ENCODE measurements at regions not wholly inside any gene's neighbourhood (a gene's known extent, or its start where the extent isn't known, plus 50 kb on each side); places are given as distances from the start of the nearest gene placed in this dataset.
A peak's percentile ranks its signal among the peaks of the same experiment; 100 is the strongest.
"Not testable (repeated sequence)": the region's sequence is repeated elsewhere in the genome, so short reads cannot be mapped to it uniquely, and the experiment has no call there.

GRCh38 chr14:31911160-31911559 lies 165.9 kb upstream of the ARHGAP5 start:
- DNase-seq (ENCODE audit: low read depth, low spot score), result no peak
- H3K27ac ChIP-seq, result no peak overlapping the region

DNA sequence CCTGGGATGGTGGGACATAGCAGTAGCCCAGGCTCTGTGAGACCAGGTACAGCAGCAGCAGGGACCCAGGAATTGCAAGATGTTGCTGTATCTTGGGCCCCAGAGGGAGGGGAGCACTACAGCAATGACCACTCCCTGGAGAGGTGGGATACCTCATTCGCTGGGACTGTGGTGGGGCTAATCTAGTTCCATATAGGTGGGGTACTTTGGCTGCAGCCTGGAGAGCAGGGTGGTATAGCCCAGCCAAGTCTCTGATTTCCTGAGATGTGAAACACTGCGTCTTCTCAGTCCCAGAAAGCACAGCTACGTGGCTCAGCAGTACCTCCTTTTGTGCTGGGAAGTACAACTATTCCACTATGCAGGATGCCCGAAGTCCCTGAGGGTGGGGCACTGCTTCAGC lies 163.7 kb upstream of the ARHGAP5 start:
- H3K27ac ChIP-seq, result no peak overlapping the region
- DNase-seq (ENCODE audit: low read depth, low spot score), result no peak

- not testable (repeated sequence) for DNase-seq (ENCODE audit: low read depth, low spot score); H3K27ac ChIP-seq
Observed at GRCh38 chr14:31918289-31918688, 158.8 kb upstream of the ARHGAP5 start.

- no peak for DNase-seq (ENCODE audit: low read depth, low spot score)
- H3K27ac ChIP-seq, result no peak overlapping the region
Observed at GRCh38 chr14:31920001-31920400, 157.1 kb upstream of the ARHGAP5 start.

DNA sequence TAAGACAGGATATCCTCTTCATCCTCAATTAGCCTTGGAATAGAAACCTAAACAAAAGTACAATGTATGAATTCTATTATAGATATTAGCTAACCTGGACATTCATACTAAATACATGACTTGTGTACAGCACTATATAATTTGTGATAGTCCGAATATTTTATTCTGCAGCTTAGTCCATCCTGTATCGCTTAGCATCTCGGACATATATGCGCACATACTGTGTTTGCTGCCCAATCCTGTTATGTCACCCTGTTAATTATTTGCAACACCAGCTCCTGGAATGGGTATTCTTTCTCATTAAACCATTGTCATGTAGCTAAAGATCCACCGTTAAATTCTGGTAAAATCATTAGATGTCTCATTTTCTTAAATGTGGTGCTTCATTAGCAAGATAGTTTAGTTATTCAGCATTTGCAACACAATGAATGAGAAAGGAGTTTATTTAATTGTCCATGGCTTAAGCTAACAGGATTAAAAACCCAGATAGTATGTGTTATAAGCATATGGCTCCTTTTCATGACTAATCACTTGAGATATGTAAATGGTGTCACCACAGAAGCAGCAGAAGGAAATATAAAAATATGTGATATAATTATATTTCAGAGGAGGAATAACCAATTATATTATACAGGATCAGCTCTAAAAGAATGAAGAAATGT lies 156.0 kb upstream of the ARHGAP5 start:
- no peak for DNase-seq (ENCODE audit: low read depth, low spot score)
- no peak overlapping the region for H3K27ac ChIP-seq

DNA sequence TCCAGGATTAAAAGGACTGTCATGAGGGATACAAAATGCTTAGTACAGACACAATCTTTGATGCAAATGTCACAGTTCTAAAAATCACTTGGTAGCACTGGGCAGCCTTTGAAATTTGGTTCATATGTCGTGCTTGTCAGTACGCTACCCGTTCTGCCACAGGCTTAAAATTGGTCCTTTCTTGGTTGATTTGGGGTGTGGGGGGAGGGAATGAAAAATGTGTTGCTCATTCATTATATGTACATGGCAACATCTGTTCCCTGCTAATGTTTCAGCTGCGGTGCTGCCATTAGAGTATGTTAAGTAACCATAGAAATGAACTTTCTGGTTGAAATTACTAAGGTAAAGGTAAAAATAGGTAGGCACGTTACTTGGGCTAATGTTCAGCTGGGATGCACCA lies 155.4 kb upstream of the ARHGAP5 start:
- no peak overlapping the region for H3K27ac ChIP-seq
- DNase-seq (ENCODE audit: low read depth, low spot score), result no peak

GRCh38 chr14:31926123-31926522 lies 151.0 kb upstream of the ARHGAP5 start:
- peak overlapping the region; percentile 75 for H3K27ac ChIP-seq
- DNase-seq (ENCODE audit: low read depth, low spot score), result no peak

DNA sequence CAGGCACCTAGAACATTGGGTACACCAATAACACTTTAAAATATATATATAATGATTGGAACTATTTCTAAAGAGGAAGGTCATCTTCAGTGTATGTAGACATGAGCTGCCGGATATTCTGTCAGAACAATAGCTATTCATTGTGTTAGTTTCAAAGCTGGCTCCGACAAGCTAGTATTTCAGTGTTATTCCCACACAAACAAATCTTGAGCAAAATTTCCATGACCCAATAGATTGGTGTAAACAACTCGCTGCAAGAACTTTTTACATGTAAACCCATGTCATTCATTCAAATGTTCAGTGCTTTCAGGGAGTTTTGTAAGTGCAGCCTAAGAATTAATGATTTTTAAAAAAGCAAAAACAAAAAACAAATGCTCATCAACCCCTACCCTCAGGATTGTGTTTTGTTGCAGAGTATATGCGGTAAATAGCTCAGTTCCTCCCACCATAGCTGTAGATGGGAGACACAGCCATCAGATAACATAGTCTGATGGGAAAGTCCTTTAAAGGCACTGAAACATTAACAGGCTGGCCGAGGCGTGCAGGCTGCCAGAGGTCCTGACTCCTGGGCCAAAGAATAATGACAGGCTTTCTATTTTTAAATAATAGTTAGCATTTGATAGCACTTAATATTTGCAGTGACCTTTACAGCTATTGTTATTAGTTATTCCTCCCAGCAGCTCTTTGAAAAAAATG lies 150.3 kb upstream of the ARHGAP5 start:
- DNase-seq (ENCODE audit: low read depth, low spot score), result no peak
- peak overlapping the region; percentile 75 for H3K27ac ChIP-seq

DNA sequence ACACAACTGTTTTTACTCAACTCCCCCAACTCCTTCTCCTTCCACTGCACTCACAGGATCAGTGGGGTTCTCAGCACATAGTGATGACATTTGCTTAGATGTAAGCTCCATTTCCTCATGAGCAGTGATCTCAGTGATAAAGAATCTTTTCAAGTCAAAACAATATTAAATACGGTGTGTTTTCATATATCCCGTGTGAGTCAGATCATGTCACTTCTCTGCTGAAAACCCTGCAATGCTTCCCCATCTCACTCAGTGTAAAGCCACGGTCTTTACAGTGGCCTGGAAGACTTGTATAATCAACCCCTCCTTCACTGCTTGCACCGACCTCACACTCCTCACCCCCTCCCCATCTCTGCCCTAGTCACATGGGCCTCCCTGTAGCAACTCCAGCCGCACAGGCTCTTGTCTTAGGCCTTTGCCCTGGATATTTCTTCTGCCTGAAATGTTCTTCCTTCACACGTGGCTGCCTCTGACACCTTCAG lies 149.7 kb upstream of the ARHGAP5 start:
- peak overlapping the region; percentile 75 for H3K27ac ChIP-seq

DNA sequence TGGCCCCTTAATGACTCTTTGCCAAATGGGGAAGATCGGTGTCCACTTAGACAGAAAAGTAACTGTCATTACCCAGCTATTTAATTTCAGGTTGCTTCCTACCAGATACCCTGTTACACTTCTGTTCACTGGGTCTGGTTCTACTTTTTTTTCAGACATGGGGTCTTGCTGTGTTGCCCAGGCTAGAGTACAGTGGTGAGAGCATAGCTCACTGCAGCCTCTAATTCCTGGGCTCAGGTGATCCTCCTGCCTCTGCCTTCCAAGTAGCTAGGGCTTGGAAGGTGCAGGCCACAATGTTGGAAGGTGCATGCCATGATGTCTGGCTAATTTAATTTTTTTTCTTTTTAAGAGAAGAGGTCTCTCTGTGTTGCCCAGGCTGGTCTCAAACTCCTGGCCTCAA lies 147.0 kb upstream of the ARHGAP5 start:
- no peak for DNase-seq (ENCODE audit: low read depth, low spot score)
- H3K27ac ChIP-seq, result peak overlapping the region; percentile 49

More for the DNA sequence above, 149.7 kb upstream of the ARHGAP5 start:
- peak; percentile 75 for DNase-seq (ENCODE audit: low read depth, low spot score)

- DNase-seq (ENCODE audit: low read depth, low spot score), result peak; percentile 60
- H3K27ac ChIP-seq, result peak overlapping the region; percentile 49
Observed at GRCh38 chr14:31930493-31931240, 146.4 kb upstream of the ARHGAP5 start.

DNA sequence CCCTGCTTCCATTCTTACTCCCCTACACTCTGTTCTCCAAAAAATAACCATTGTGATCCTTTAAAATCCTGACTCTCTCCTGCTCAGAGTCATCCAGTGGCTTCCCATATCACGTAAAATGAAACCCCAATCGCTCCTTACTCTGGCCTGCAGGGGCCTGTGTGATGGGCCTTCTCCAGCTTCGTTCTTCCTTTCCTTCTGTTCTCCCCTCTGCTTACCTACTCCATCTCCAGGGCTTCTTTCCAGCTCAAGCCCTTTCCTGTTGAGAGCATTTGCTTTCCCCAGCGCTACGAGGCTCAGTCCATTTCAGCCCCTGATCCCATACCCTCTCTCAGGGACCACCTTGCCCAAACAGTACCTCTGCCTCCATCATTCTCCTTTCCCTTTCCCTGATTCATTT lies 144.4 kb upstream of the ARHGAP5 start:
- no peak for DNase-seq (ENCODE audit: low read depth, low spot score)
- no peak overlapping the region for H3K27ac ChIP-seq

DNA sequence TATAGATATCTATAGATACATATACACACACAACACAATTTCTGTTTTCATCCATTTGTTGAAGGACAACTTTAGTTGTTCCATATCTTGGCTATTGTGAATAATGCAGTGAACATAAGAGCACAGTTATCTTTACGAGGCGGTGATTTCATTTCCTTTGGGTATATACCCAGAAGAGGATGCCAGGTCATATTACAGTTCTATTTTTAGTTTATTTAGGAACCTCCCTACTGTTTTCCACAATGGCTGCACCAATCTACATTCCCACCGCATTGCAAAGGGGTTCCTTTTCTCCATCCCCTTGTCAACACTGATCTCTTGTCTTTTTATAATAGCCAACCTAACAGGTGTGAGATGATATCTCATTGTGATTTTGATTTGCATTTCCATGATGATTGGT lies 143.4 kb upstream of the ARHGAP5 start:
- DNase-seq (ENCODE audit: low read depth, low spot score), result no peak
- no peak overlapping the region for H3K27ac ChIP-seq

- peak overlapping the region; percentile 80 for H3K27ac ChIP-seq
- no peak for DNase-seq (ENCODE audit: low read depth, low spot score)
Observed at GRCh38 chr14:31934767-31935266, 142.3 kb upstream of the ARHGAP5 start.

- H3K27ac ChIP-seq, result peak overlapping the region; percentile 80
Observed at GRCh38 chr14:31935391-31935790, 141.7 kb upstream of the ARHGAP5 start.

DNA sequence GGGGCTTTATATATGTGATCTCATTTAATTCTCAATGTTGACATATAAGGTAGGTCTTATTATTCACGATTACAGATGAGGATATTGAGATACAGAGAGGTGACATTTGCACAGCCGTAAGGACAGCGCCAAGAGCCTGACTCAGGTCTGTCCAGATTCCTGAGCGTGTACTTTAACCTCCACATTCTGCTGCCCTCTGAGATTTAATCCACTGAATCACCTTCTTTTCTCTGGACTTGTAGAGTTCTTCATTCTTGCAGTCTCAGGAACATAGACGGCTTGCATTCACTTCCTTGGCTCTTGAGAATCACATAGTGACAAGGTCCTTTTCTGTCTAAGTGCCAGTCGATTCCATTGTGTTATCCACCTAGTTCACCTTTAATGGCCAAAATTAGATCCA lies 141.0 kb upstream of the ARHGAP5 start:
- DNase-seq (ENCODE audit: low read depth, low spot score), result no peak
- peak overlapping the region; percentile 80 for H3K27ac ChIP-seq

More at GRCh38 chr14:31935391-31935790, 141.7 kb upstream of the ARHGAP5 start:
- no peak for DNase-seq (ENCODE audit: low read depth, low spot score)

DNA sequence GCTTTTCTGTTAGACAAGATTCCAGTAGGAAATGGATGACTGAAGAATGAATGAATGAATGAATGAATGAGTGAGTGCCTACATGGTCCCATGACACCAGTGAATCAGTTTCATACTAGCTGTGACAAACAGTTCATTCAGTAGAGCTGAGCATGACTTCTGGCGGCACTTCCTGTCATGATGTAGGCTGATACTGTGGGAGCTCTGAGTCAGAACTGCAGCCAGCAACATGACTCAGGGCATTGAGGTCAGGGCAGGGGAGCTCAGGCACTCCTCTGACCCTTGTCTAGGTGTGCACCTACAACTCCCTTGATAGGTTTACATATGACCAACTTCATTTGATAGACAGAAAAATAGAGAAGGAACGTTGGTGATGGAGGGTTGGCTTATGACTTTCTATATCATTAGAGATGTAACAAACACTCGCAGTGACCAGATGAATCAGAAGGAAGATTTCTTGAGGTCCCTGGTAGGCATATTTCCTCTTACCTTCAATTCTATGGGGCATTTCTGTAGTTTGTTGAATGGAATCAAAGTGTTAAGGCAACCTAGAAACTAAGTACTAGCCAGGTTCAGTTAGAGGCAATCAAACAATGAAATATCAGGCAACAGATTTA lies 139.3 kb upstream of the ARHGAP5 start:
- H3K27ac ChIP-seq, result peak overlapping the region; percentile 80
- peak; percentile 99 for DNase-seq (ENCODE audit: low read depth, low spot score)

GRCh38 chr14:31939934-31940333 lies 137.2 kb upstream of the ARHGAP5 start:
- DNase-seq (ENCODE audit: low read depth, low spot score), result no peak

DNA sequence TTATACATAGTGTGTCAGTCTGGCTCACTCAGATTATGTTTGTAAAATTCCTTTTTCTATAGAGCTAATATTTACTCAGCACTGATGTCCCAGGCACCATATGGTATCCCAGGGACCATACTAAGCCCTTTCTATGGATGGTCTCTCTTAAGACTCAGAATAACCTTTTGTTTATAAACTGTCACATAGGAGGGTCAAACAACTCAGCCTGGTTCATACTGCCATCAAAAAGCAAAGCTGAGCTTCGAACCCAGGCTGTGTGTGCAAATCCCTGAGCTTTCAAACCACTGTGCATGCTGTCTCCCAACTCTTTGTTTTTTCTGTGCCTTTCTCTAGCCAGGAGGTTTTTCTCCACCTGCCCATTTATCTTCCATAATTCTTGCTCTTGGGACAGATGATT lies 135.6 kb upstream of the ARHGAP5 start:
- DNase-seq (ENCODE audit: low read depth, low spot score), result no peak
- no peak overlapping the region for H3K27ac ChIP-seq

More at GRCh38 chr14:31939934-31940333, 137.2 kb upstream of the ARHGAP5 start:
- no peak overlapping the region for H3K27ac ChIP-seq

DNA sequence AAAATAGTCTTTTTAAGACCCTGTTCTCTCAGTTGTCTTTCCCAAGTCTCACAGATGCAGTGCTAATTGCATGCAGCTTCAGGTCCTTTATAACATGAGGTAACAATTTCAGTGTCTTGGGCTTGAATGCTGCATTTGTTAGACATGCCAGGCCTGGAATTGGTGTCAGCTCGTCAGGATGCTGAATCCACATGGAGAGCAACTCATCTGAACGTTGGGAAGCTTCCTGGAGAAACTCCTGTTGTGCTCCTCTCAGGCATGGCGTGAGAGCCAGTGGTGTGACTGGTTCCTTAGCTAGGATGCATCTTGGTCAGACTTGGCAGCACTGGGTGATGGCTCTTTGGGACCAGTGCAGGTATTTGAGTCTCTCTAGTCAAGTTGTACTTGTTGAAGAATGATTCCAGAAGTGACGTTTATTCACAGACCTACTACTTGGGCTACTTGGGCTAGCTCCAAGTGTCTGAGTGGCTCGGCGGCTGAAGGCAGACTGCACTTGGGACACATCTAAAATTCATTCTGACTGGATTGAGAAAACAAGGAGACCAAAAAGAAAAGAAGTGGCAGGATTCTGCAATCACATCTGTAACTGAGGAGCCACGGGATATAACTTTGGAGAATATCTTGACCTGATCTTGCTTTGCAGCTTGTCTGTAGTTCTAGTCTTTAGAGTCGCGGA lies 134.8 kb upstream of the ARHGAP5 start:
- no peak for DNase-seq (ENCODE audit: low read depth, low spot score)
- no peak overlapping the region for H3K27ac ChIP-seq
